HEK293 (cell line): ENCODE measurements at regions not wholly inside any gene's neighbourhood (a gene's known extent, or its start where the extent isn't known, plus 50 kb on each side); places are given as distances from the start of the nearest gene placed in this dataset.

Experiments
- CTCF ChIA-PET: fragments of 350-600 bp; formaldehyde crosslinking; extraction: SDS; loops from one replicate; lab custom pipeline; 2021; ENCODE audit warnings: antibody characterized with exemption; lab: Yijun Ruan, JAX
- POLR2A ChIA-PET: fragments of 300-600 bp; formaldehyde crosslinking; extraction: SDS; loops from one replicate; lab custom pipeline; 2020; ENCODE audit warnings: antibody characterized with exemption, inconsistent platforms; lab: Yijun Ruan, JAX
- H3K27ac ChIP-seq: fragments of 200-500 bp; sonication (Bioruptor generic); 2 replicates; pipeline ENCODE4 v1.5.1; 2014; ENCODE audit warnings: low read depth, low read length, control low read depth, inconsistent platforms; ENCODE audit errors: extremely low read depth
- H3K36me3 ChIP-seq, 2 experiments: fragments of 200-500 bp in 1 of 2; sonication (Bioruptor generic) in 1 of 2; 1 replicate in 1 of 2; 2 replicates in 1 of 2; pipeline ENCODE4 v1.5.1; 2014 to 2017; ENCODE audit warnings: inconsistent platforms in 2 of 2, low read length in 2 of 2; ENCODE audit not compliant: control insufficient read depth in 2 of 2, insufficient read depth in 1 of 2
- H3K4me1 ChIP-seq: fragments of 200-500 bp; sonication (Bioruptor generic); 2 replicates; pipeline ENCODE4 v1.5.1; 2014; ENCODE audit warnings: mild to moderate bottlenecking, low read length, inconsistent platforms; ENCODE audit not compliant: control insufficient read depth, insufficient read depth
- H3K4me3 ChIP-seq: 2 replicates; pipeline ENCODE4 v1.5.1; 2011; ENCODE audit warnings: low read depth, mild to moderate bottlenecking, control low read depth, low read length, moderate library complexity
- H3K9me3 ChIP-seq: fragments of 200-500 bp; sonication (Bioruptor generic); 2 replicates; pipeline ENCODE4 v1.5.1; 2014; ENCODE audit warnings: low read depth, low read length, inconsistent platforms; ENCODE audit not compliant: control insufficient read depth, insufficient read depth
- GLIS1 ChIP-seq: fragments of 450-650 bp; formaldehyde crosslinking; IDR thresholded peaks from 2 replicates; pipeline ENCODE4 v1.5.1; 2016; ENCODE audit warnings: missing biosample characterization, missing genetic modification characterization
- SCRT2 ChIP-seq: fragments of 450-650 bp; formaldehyde crosslinking; IDR thresholded peaks from 2 replicates; pipeline ENCODE4 v1.5.1; 2016; ENCODE audit warnings: missing biosample characterization, missing genetic modification characterization
- YY1 ChIP-seq: fragments of 450-650 bp; formaldehyde crosslinking; IDR thresholded peaks from 2 replicates; pipeline ENCODE4 v1.5.1; 2018; ENCODE audit warnings: missing biosample characterization, missing genetic modification characterization
- YY2 ChIP-seq: fragments of 450-650 bp; formaldehyde crosslinking; IDR thresholded peaks from 2 replicates; pipeline ENCODE4 v1.5.1; 2016; ENCODE audit warnings: missing biosample characterization, missing genetic modification characterization
- ZBTB17 ChIP-seq: fragments of 450-650 bp; formaldehyde crosslinking; IDR thresholded peaks from 2 replicates; pipeline ENCODE4 v1.5.1; 2016; ENCODE audit warnings: missing biosample characterization, missing genetic modification characterization
- ZNF133 ChIP-seq: fragments of 450-650 bp; formaldehyde crosslinking; IDR thresholded peaks from 2 replicates; pipeline ENCODE4 v1.5.1; 2016; ENCODE audit warnings: missing biosample characterization, missing genetic modification characterization
- ZNF155 ChIP-seq: fragments of 450-650 bp; formaldehyde crosslinking; IDR thresholded peaks from 2 replicates; pipeline ENCODE4 v1.5.1; 2016; ENCODE audit warnings: missing biosample characterization, missing genetic modification characterization
- ZNF157 ChIP-seq: fragments of 450-650 bp; formaldehyde crosslinking; IDR thresholded peaks from 2 replicates; pipeline ENCODE4 v1.5.1; 2016; ENCODE audit warnings: missing biosample characterization, missing genetic modification characterization
- ZNF16 ChIP-seq: fragments of 450-650 bp; formaldehyde crosslinking; IDR thresholded peaks from 2 replicates; pipeline ENCODE4 v1.5.1; 2016; ENCODE audit warnings: low read depth, missing biosample characterization, missing genetic modification characterization
- ZNF311 ChIP-seq: fragments of 450-650 bp; formaldehyde crosslinking; IDR thresholded peaks from 2 replicates; pipeline ENCODE4 v1.5.1; 2017; ENCODE audit warnings: missing biosample characterization, missing genetic modification characterization, borderline replicate concordance
- ZNF37A ChIP-seq: fragments of 450-650 bp; IDR thresholded peaks from 2 replicates; pipeline ENCODE4 v1.5.1; 2018; ENCODE audit warnings: missing biosample characterization, missing genetic modification characterization
- ZNF571 ChIP-seq: fragments of 450-650 bp; formaldehyde crosslinking; IDR thresholded peaks from 2 replicates; pipeline ENCODE4 v1.5.0; 2017; ENCODE audit warnings: missing biosample characterization, missing genetic modification characterization
- ZXDB ChIP-seq: fragments of 450-650 bp; formaldehyde crosslinking; IDR thresholded peaks from 2 replicates; pipeline ENCODE4 v1.5.1; 2016; ENCODE audit warnings: missing biosample characterization, missing genetic modification characterization
- TF ChIP-seq, protein P1 (sequence below): fragments of 450-650 bp; formaldehyde crosslinking; IDR thresholded peaks from 2 replicates; pipeline ENCODE4 v1.5.1; 2016; ENCODE audit warnings: missing biosample characterization, missing genetic modification characterization
- TF ChIP-seq, protein P2 (sequence below): fragments of 450-650 bp; formaldehyde crosslinking; IDR thresholded peaks from 2 replicates; pipeline ENCODE4 v1.5.0; 2017; ENCODE audit warnings: missing biosample characterization, missing genetic modification characterization, borderline replicate concordance
- TF ChIP-seq, protein P3 (sequence below): fragments of 450-650 bp; formaldehyde crosslinking; IDR thresholded peaks from 2 replicates; pipeline ENCODE4 v1.5.1; 2016; ENCODE audit warnings: missing biosample characterization, missing genetic modification characterization, low read depth
- TF ChIP-seq, protein P4 (sequence below): fragments of 450-650 bp; formaldehyde crosslinking; IDR thresholded peaks from 2 replicates; pipeline ENCODE4 v1.5.1; 2016; ENCODE audit warnings: missing biosample characterization, missing genetic modification characterization
- TF ChIP-seq, protein P5 (sequence below): fragments of 450-650 bp; formaldehyde crosslinking; IDR thresholded peaks from 2 replicates; pipeline ENCODE4 v1.5.1; 2016; ENCODE audit warnings: missing biosample characterization, missing genetic modification characterization

DNA sequence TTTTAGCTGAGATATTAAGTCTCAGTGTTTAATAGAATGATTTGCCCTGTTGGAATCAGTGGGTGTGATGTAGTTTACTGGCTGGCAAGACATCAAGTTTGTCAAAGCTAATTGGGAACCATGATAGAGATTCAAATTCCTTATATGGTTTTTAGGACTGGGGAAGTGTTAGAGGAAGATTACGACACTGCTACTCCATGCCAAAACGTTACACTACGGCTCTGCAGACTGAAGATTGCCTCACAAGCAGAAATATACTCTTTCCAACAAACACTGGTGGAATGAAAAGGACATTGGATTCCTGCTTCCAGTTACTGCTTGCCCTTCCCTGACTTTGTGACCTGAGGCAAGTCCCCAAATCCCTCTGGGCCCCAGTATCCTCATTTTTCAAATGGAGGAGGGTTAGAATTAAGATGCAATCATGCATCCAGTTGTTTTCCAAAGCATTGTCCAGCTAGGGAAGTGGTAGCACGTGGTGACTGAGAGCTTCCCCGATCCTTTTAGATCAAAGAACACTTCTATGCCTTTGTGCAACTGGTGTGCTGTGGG, 147.6 kb downstream of the CDC42EP3 start:
- H3K4me3 ChIP-seq: no peak overlapping the region
- TF ChIP-seq ZBTB17 (tag by site-specific recombination) (0 out of 2 replicates have a peak, but pooled peaks have one; percentile 12), ZNF571 (tag by site-specific recombination) (no peak), ZNF133 (tag by site-specific recombination) (no peak), GLIS1 (tag by site-specific recombination) (no peak)
- TF ChIP-seq, protein P1, sequence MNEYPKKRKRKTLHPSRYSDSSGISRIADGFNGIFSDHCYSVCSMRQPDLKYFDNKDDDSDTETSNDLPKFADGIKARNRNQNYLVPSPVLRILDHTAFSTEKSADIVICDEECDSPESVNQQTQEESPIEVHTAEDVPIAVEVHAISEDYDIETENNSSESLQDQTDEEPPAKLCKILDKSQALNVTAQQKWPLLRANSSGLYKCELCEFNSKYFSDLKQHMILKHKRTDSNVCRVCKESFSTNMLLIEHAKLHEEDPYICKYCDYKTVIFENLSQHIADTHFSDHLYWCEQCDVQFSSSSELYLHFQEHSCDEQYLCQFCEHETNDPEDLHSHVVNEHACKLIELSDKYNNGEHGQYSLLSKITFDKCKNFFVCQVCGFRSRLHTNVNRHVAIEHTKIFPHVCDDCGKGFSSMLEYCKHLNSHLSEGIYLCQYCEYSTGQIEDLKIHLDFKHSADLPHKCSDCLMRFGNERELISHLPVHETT (tag by site-specific recombination): no peak
- TF ChIP-seq, all 188 proteins: peak for 1
- ChIA-PET CTCF (interaction anchor here (0.7 to 2.7 kb wide), 5 partner anchors 12 to 309 kb away, joined by 3 to 8 read pairs (median 5); no protein-coding TSS in a partner anchor), POLR2A (no interaction called here)
- Histone ChIP-seq H3K36me3 (no peaks in the 10 kb centered on the region), H3K4me1 (peaks cover 4% of the 10 kb centered on the region), H3K27ac (no peak overlapping the region), H3K9me3 (no peaks in the 10 kb centered on the region)

DNA sequence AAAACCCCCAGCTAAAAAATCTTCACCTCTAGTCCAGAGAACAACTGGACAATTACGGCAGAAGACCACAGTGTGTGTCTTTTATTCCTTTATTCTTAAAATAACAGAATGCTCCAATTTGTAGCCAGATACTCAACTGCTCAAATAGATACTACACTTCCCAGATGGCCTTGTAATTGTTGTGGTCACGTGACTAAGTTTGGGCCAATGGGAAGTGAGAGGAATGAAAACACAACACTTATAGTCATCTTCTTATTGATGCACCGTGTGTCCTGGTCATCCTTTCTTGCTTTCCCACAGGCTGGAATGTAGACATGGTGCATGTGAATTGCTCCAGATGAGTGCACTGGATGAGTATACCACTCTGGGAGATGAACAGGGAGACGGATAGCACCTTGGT, 145.1 kb downstream of the CDC42EP3 start:
- Histone ChIP-seq H3K4me3 (no peak overlapping the region), H3K4me1 (peaks cover 11% of the 10 kb centered on the region), H3K27ac (no peak overlapping the region), H3K9me3 (no peaks in the 10 kb centered on the region), H3K36me3 (no peaks in the 10 kb centered on the region)
- POLR2A ChIA-PET: no interaction called here
- CTCF ChIA-PET: interaction anchor here (1.1 kb wide), 1 partner anchor 307 kb away, joined by 4 read pairs; no protein-coding TSS in a partner anchor
- TF ChIP-seq YY1 (tag by site-specific recombination) (no peak), ZNF157 (tag by site-specific recombination) (no peak), SCRT2 (tag by site-specific recombination) (no peak), ZNF16 (tag by site-specific recombination) (no peak), ZNF155 (tag by site-specific recombination) (no peak), ZNF311 (tag by site-specific recombination) (no peak), ZNF37A (tag by site-specific recombination) (no peak), ZXDB (tag by site-specific recombination) (no peak), YY2 (tag by site-specific recombination) (no peak)
- TF ChIP-seq, protein P2, sequence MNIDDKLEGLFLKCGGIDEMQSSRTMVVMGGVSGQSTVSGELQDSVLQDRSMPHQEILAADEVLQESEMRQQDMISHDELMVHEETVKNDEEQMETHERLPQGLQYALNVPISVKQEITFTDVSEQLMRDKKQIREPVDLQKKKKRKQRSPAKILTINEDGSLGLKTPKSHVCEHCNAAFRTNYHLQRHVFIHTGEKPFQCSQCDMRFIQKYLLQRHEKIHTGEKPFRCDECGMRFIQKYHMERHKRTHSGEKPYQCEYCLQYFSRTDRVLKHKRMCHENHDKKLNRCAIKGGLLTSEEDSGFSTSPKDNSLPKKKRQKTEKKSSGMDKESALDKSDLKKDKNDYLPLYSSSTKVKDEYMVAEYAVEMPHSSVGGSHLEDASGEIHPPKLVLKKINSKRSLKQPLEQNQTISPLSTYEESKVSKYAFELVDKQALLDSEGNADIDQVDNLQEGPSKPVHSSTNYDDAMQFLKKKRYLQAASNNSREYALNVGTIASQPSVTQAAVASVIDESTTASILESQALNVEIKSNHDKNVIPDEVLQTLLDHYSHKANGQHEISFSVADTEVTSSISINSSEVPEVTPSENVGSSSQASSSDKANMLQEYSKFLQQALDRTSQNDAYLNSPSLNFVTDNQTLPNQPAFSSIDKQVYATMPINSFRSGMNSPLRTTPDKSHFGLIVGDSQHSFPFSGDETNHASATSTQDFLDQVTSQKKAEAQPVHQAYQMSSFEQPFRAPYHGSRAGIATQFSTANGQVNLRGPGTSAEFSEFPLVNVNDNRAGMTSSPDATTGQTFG (tag by site-specific recombination): no peak
- TF ChIP-seq, protein P3, sequence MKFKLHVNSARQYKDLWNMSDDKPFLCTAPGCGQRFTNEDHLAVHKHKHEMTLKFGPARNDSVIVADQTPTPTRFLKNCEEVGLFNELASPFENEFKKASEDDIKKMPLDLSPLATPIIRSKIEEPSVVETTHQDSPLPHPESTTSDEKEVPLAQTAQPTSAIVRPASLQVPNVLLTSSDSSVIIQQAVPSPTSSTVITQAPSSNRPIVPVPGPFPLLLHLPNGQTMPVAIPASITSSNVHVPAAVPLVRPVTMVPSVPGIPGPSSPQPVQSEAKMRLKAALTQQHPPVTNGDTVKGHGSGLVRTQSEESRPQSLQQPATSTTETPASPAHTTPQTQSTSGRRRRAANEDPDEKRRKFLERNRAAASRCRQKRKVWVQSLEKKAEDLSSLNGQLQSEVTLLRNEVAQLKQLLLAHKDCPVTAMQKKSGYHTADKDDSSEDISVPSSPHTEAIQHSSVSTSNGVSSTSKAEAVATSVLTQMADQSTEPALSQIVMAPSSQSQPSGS (tag by site-specific recombination): no peak
- TF ChIP-seq, protein P4, sequence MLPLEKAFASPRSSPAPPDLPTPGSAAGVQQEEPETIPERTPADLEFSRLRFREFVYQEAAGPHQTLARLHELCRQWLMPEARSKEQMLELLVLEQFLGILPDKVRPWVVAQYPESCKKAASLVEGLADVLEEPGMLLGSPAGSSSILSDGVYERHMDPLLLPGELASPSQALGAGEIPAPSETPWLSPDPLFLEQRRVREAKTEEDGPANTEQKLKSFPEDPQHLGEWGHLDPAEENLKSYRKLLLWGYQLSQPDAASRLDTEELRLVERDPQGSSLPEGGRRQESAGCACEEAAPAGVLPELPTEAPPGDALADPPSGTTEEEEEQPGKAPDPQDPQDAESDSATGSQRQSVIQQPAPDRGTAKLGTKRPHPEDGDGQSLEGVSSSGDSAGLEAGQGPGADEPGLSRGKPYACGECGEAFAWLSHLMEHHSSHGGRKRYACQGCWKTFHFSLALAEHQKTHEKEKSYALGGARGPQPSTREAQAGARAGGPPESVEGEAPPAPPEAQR (tag by site-specific recombination): no peak
- TF ChIP-seq, protein P5, sequence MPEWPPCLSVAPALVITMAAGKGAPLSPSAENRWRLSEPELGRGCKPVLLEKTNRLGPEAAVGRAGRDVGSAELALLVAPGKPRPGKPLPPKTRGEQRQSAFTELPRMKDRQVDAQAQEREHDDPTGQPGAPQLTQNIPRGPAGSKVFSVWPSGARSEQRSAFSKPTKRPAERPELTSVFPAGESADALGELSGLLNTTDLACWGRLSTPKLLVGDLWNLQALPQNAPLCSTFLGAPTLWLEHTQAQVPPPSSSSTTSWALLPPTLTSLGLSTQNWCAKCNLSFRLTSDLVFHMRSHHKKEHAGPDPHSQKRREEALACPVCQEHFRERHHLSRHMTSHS: no peak
